H7 (cell line): ENCODE measurements at regions not wholly inside any gene's neighbourhood (a gene's known extent, or its start where the extent isn't known, plus 50 kb on each side); places are given as distances from the start of the nearest gene placed in this dataset.

Experiments
- DNase-seq: peaks from one replicate; pipeline ENCODE4 v3.0.0; 2012
- H3K27me3 ChIP-seq: 2 replicates; pipeline ENCODE4 v1.6.0; 2011; ENCODE audit warnings: mild to moderate bottlenecking, low read length; ENCODE audit not compliant: control insufficient read depth, insufficient read depth
- H3K36me3 ChIP-seq: replicated peaks from 2 replicates; pipeline ENCODE4 v1.5.1; 2011; ENCODE audit warnings: low read length; ENCODE audit not compliant: control insufficient read depth, insufficient read depth
- H3K4me3 ChIP-seq: 2 replicates; pipeline ENCODE4 v1.5.1; 2011; ENCODE audit warnings: low read depth, mild to moderate bottlenecking, control low read depth, low read length, moderate library complexity; ENCODE audit not compliant: insufficient read depth

- Histone ChIP-seq H3K27me3 (no peaks in the 10 kb centered on the region), H3K4me3 (no peak overlapping the region), H3K36me3 (no peaks in the 10 kb centered on the region)
- DNase-seq, result no peak
Observed at GRCh38 chr3:182487143-182487542, 306.2 kb upstream of the ATP11B start.

GRCh38 chr3:182487611-182488010 is 305.7 kb upstream of the ATP11B start:
- no peak overlapping the region for H3K4me3 ChIP-seq
- no peaks in the 10 kb centered on the region for H3K36me3 ChIP-seq
- no peaks in the 10 kb centered on the region for H3K27me3 ChIP-seq
- no peak for DNase-seq

DNA sequence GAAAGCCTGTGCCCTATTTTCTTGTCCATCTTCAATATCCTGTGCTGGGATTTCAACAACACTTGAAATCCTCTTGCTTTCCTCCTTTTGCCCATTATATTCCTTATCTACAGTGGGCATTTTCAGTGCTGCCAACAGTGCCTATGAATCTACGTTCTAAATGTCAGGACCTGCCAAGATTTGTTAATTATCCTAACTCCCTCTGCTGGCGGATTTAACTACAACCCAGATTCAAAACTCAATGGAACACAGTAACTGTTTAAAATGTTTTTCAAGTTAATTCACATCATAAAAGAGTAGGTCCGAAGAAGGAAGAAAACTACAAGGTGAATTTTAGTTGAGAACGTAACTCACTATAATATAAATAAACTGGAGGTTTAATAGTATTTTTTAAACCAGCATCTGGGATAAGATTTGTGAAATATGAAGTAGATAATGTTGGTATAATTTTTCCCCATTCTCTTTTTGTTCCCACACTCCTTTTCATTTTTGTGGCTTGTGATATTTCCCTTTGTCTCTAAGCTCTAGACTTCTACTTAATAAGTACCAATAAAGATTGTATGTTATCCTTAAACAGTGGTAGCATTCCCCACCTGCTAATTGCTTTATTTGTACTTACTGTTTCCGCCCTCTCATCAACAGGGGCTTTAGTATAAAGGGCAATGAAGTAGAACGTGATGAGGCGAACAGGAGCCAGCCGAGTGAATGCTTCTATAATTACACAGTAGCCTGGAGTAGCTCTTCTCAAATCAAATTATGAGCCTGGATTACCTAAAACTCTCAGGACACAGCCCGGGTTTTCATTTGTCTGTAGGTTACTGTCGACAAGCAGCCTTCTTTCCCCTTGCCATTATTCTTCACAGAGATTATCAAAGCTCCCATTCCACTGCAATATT is 302.5 kb upstream of the ATP11B start:
- DNase-seq, result no peak
- no peaks in the 10 kb centered on the region for H3K36me3 ChIP-seq
- no peak overlapping the region for H3K4me3 ChIP-seq
- H3K27me3 ChIP-seq, result no peaks in the 10 kb centered on the region

DNA sequence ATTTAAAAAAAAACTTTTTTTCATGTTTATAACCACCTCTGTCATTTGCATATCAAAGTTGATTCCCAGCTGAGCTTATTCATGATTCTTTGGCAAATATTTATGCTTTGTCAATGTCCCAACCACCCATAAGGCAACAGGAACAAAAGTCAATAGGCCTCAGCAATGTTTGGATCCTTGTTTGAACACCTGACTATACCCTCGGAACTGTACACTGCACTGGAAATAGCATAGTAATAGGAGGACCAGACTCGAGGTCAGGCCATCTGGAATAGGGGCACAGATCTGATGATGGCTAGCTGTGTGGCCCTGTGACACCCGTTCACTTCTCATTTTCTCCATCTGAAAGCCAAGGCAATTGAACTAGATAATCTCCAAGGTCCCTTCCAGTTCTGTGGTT is 301.7 kb upstream of the ATP11B start:
- Histone ChIP-seq H3K36me3 (no peaks in the 10 kb centered on the region), H3K27me3 (no peaks in the 10 kb centered on the region), H3K4me3 (no peak overlapping the region)
- DNase-seq, result no peak

DNA sequence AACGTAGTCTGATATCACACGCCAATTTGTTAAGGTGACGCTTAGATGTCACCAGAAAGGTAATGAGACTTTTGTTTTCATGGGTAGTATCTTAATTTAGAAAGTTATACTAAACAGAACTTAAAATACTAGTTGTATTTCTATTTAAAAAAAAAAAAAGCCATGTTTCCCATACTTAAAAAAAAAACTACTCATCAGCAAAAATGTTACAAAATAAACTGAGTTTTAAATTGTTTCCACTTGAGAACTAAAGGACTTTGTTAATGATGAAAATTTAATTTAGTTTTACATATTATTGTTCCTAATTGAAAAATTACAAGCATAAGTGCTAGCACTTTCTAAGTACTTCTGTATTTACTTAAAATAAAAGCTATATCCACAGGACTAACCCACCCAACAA is 300.8 kb upstream of the ATP11B start:
- no peaks in the 10 kb centered on the region for H3K36me3 ChIP-seq
- no peak overlapping the region for H3K4me3 ChIP-seq
- no peak for DNase-seq
- H3K27me3 ChIP-seq, result no peaks in the 10 kb centered on the region

DNA sequence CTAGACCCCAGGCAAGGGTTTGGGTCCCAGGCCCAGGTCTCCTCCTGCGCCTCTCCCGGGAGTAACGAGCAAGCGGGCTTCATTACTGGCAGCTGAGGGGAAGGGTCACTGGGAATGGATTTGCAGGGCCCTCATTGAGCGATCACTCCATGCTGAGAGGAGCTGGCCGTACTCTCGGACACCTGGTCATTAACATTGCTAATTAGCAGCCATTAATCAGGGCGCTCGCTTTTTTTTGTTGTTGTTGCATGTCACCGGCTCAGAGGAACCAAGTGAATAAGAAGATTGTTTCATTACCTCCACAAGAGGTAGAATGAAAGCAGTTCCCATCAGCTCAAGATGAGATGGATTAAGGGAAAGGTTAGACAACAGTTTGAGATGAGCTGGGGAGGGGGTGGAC is 293.0 kb upstream of the ATP11B start:
- H3K36me3 ChIP-seq, result no peaks in the 10 kb centered on the region
- DNase-seq, result peak; percentile 37
- H3K4me3 ChIP-seq, result no peak overlapping the region
- H3K27me3 ChIP-seq, result no peaks in the 10 kb centered on the region

GRCh38 chr3:182501856-182502255 is 291.4 kb upstream of the ATP11B start:
- Histone ChIP-seq H3K36me3 (no peaks in the 10 kb centered on the region), H3K4me3 (no peak overlapping the region), H3K27me3 (no peaks in the 10 kb centered on the region)
- DNase-seq, result no peak

DNA sequence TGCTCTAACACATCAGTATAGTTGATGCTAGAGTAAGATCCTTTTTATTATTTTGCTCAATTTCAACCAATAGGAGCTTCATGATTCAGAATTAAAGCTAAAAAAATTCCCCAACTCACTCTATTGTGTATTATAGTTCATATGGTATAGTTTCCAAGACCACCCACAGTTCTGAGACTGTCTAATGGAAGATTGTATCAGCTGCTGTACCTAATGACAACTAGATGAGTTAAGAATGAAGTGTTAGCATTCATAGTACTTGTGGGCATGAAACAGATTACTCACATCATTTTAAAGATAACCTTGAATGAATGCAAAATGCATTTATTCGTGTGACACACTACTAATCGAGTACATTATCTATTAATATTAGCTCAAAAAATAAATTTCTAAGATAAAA is 289.9 kb upstream of the ATP11B start:
- no peak for DNase-seq
- no peaks in the 10 kb centered on the region for H3K27me3 ChIP-seq
- no peaks in the 10 kb centered on the region for H3K36me3 ChIP-seq
- H3K4me3 ChIP-seq, result no peak overlapping the region

DNA sequence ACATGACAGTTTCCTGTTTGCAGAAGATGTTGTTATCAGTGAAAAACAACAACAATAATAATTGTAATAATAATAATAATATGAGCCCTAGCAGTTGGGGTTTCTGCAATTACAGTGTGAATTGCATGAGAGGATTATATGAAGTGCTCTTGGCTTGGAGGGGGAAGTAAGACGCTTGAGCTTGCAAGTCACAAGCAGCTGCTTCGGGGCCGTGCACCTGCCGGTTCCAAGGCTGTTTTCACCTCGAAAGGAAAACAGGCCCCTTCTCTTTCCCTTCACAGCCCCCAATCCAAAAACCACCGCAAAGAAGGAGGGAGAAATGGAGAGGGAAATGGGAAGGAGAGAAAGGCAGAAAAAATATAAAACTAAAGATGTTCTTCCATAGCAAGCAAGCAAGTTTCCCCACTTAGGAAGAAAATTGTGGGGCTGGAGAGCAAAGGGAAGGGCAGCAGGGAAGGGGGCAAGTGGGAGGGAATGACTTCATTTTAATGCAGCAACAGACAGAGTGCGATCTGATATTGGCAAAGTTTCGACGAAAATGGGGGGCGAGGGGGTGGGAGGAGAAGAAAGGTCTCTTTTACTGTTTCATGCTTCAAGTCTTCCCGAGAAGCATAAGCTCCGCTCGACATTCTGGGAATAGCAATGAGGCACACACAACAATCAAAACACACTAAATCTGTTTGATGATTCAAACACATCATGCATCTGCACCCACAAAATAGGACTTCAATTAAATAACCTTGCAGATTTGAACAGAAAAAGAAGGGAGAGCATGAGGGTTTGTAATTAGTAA is 284.2 kb upstream of the ATP11B start:
- H3K4me3 ChIP-seq, result no peak overlapping the region
- DNase-seq, result no peak
- H3K27me3 ChIP-seq, result no peaks in the 10 kb centered on the region
- no peaks in the 10 kb centered on the region for H3K36me3 ChIP-seq

- no peaks in the 10 kb centered on the region for H3K36me3 ChIP-seq
- H3K4me3 ChIP-seq, result no peak overlapping the region
- no peak for DNase-seq
- H3K27me3 ChIP-seq, result no peaks in the 10 kb centered on the region
Observed at GRCh38 chr3:182509844-182510460, 283.4 kb upstream of the ATP11B start.

- H3K36me3 ChIP-seq, result no peaks in the 10 kb centered on the region
- H3K4me3 ChIP-seq, result no peak overlapping the region
- H3K27me3 ChIP-seq, result no peaks in the 10 kb centered on the region
- DNase-seq, result no peak
Observed at GRCh38 chr3:182514236-182514964, 278.9 kb upstream of the ATP11B start.

GRCh38 chr3:182516597-182517336 is 276.5 kb upstream of the ATP11B start:
- H3K4me3 ChIP-seq, result no peak overlapping the region
- no peaks in the 10 kb centered on the region for H3K27me3 ChIP-seq
- no peak for DNase-seq
- H3K36me3 ChIP-seq, result no peaks in the 10 kb centered on the region

- Histone ChIP-seq H3K4me3 (no peak overlapping the region), H3K27me3 (no peaks in the 10 kb centered on the region), H3K36me3 (no peaks in the 10 kb centered on the region)
- DNase-seq, result no peak
Observed at GRCh38 chr3:182519569-182519968, 273.7 kb upstream of the ATP11B start.

DNA sequence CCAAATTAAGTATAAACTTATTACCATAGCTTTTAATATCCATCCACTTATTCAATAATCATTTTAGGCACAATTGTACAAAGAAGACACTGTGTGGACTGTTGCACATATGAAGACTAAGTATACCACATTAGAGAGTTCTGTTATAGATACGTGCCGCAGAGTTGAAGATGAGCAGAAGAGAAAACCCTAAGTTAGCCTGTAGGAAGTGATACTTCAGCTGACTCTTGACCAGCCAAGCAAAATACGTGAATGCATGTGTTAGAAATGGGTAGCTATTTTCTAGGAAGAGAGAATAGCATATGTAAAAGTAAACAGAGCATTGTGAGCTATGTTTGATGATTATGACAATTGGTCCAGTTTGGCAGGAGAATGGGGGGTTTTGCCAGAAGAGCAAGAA is 272.0 kb upstream of the ATP11B start:
- Histone ChIP-seq H3K4me3 (no peak overlapping the region), H3K36me3 (no peaks in the 10 kb centered on the region), H3K27me3 (no peaks in the 10 kb centered on the region)

More for the DNA sequence above, 272.0 kb upstream of the ATP11B start:
- no peak for DNase-seq
